ENCODE measurements at regions not wholly inside any gene's neighbourhood (a gene's known extent, or its start where the extent isn't known, plus 50 kb on each side); places are given as distances from the start of the nearest gene placed in this dataset.

DNA sequence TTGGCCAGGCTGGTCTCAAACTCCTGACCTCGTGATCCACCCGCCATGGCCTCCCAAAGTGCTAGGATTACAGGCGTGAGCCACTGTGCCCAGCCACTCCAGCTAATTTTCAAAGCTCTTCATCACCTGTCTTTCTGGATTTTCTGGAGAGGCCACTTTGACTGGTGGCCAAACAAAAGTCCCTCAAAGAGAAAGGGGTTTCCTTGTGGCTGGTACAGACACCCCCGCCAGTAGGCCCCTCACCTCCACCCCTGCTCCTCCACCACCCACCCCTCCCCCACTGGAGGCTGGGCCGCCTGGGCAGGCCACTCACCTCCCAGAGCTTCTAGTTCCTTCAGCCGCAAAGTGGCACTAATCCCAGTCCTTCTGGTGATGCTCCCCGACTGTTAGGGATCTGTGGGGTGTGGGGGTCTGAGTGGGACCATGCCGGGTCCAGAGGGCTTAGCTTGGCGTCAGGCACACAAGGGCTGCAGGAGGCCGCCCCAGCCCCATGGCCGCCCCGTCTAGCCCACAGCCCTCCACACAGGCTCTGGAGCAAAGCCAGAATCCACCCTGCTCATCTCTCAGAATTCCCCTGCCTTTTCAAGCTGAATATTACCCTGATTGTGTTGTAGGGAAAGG is 182.0 kb upstream of the IER5L start:
- TF ChIP-seq, protein P1, sequence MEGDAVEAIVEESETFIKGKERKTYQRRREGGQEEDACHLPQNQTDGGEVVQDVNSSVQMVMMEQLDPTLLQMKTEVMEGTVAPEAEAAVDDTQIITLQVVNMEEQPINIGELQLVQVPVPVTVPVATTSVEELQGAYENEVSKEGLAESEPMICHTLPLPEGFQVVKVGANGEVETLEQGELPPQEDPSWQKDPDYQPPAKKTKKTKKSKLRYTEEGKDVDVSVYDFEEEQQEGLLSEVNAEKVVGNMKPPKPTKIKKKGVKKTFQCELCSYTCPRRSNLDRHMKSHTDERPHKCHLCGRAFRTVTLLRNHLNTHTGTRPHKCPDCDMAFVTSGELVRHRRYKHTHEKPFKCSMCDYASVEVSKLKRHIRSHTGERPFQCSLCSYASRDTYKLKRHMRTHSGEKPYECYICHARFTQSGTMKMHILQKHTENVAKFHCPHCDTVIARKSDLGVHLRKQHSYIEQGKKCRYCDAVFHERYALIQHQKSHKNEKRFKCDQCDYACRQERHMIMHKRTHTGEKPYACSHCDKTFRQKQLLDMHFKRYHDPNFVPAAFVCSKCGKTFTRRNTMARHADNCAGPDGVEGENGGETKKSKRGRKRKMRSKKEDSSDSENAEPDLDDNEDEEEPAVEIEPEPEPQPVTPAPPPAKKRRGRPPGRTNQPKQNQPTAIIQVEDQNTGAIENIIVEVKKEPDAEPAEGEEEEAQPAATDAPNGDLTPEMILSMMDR (IDR thresholded peaks at IDR 0.05; ENCODE audit: control extremely low read depth in 1 of 3, insufficient read depth in 1 of 3, low read depth in 1 of 3, low read length in 3 of 3), result no peak
- TF ChIP-seq POLR2A (IDR thresholded peaks at IDR 0.05; ENCODE audit: control extremely low read depth in 1 of 2, low read depth in 2 of 2, low read length in 2 of 2) (no peak), TAF1 (IDR thresholded peaks at IDR 0.05; ENCODE audit: low read depth, low read length) (no peak), HDAC6 (IDR thresholded peaks at IDR 0.05; ENCODE audit: low read depth, low read length) (no peak), POLR2AphosphoS5 (IDR thresholded peaks at IDR 0.05; ENCODE audit: low read depth, low read length) (no peak), SP1 (IDR thresholded peaks at IDR 0.05; ENCODE audit: low read depth, low read length) (no peak), TAF7 (optimal IDR thresholded peaks at IDR 0.05; ENCODE audit: borderline replicate concordance, low read depth, low read length) (no peak), YY1 (IDR thresholded peaks at IDR 0.05; ENCODE audit: low read depth, low read length) (no peak), EP300 (IDR thresholded peaks at IDR 0.05; ENCODE audit: borderline replicate concordance in 1 of 2, low read depth in 2 of 2, low read length in 2 of 2) (no peak), KDM5A (IDR thresholded peaks at IDR 0.05; ENCODE audit: low read length) (no peak), RFX5 (IDR thresholded peaks at IDR 0.05; ENCODE audit: borderline replicate concordance, low read depth, low read length) (no peak)
